ENCODE measurements at regions not wholly inside any gene's neighbourhood (a gene's known extent, or its start where the extent isn't known, plus 50 kb on each side); places are given as distances from the start of the nearest gene placed in this dataset.

- H3K79me2 ChIP-seq (ENCODE audit: low read length): no peaks in the 10 kb centered on the region
- DNase-seq: no peak
- no peak overlapping the region for H2AFZ ChIP-seq (ENCODE audit: low read length)
- H3K4me2 ChIP-seq (ENCODE audit: low read depth, low read length): no peak overlapping the region
- H4K20me1 ChIP-seq (ENCODE audit: insufficient read depth, low read length): no peaks in the 10 kb centered on the region
- H3K27ac ChIP-seq (ENCODE audit: low read length): no peak overlapping the region
- H3K4me1 ChIP-seq (ENCODE audit: low read length): peaks cover 27% of the 10 kb centered on the region; the same call in 1 of the 2 replicates
- peaks cover 14% of the 10 kb centered on the region for H3F3A ChIP-seq (ENCODE audit: insufficient read depth, low read length)
- H3K9me2 ChIP-seq (replicated peaks; ENCODE audit: insufficient read depth, low read length): no peaks in the 10 kb centered on the region
- H3K9me3 ChIP-seq (replicated peaks; ENCODE audit: insufficient read depth, low read length): no peaks in the 10 kb centered on the region
- H3K4me3 ChIP-seq (ENCODE audit: low read length): no peak overlapping the region
- no peaks in the 10 kb centered on the region for H3K27me3 ChIP-seq (replicated peaks; ENCODE audit: insufficient read depth, low read length)
- TF ChIP-seq CTCF (IDR thresholded peaks at IDR 0.05; ENCODE audit: low read length) (no peak), EZH2 (optimal IDR thresholded peaks at IDR 0.05; ENCODE audit: low read depth, low read length) (no peak), EZH2phosphoT487 (IDR thresholded peaks at IDR 0.05; ENCODE audit: low read length) (no peak)
- H3K9ac ChIP-seq (ENCODE audit: low read length): no peak overlapping the region
- no peaks in the 10 kb centered on the region for H3K36me3 ChIP-seq (replicated peaks; ENCODE audit: insufficient read depth, low read length)
These were observed 111.9 kb upstream of the KIT start for GRCh38 chr4:54545663-54546424.

DNA sequence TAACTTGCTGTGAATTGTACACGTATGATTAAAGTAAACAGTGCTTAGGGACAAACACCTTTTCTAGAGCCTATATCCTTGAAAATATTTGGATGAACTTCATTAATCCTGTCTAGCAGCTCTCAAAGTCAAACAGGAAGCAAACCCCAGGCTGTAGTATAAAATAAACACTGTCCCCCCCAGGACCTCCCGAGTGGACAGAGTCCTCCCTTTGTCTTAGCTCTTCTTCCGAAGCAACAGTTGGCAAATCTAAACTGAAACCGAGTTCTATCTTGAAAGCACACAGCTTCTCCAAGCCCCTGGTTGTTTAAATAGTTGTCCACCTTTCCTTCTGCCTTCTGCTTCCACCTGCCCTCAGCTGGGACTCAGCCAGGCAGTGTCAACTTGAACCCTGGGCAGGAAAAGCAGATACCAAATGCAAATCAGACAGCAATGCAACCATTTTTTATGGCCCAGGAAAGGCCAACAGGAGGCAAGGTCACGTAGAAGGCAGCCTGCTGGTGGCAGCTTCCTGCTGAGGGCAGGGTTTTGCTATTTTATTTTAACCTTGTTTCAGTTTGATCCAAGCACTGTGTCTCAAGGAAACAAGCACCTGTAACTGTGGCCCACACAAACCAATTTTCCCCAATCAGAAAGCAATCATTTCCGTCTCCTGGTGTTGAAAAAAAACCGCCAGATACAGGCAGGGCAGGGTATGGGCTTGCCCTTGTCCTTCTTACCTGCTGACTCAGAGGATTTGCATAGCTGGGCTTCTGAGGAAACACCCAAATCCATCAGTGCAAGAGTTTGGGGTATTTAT, 110.3 kb upstream of the KIT start:
- Histone ChIP-seq H3K4me2 (ENCODE audit: low read depth, low read length) (peak overlapping the region; percentile 94), H3K36me3 (replicated peaks; ENCODE audit: insufficient read depth, low read length) (no peaks in the 10 kb centered on the region), H3F3A (ENCODE audit: insufficient read depth, low read length) (peaks cover 14% of the 10 kb centered on the region), H3K4me3 (ENCODE audit: low read length) (peak overlapping the region; percentile 61), H3K79me2 (ENCODE audit: low read length) (no peaks in the 10 kb centered on the region), H3K4me1 (ENCODE audit: low read length) (peaks cover 27% of the 10 kb centered on the region; the same call in 1 of the 2 replicates), H3K27ac (ENCODE audit: low read length) (peak overlapping the region; percentile 59; the same call in 1 of the 2 replicates), H4K20me1 (ENCODE audit: insufficient read depth, low read length) (no peaks in the 10 kb centered on the region), H3K9me2 (replicated peaks; ENCODE audit: insufficient read depth, low read length) (no peaks in the 10 kb centered on the region), H3K9me3 (replicated peaks; ENCODE audit: insufficient read depth, low read length) (no peaks in the 10 kb centered on the region), H2AFZ (ENCODE audit: low read length) (peak overlapping the region; percentile 68), H3K9ac (ENCODE audit: low read length) (peak overlapping the region; percentile 40; the same call in 1 of the 2 replicates), H3K27me3 (replicated peaks; ENCODE audit: insufficient read depth, low read length) (no peaks in the 10 kb centered on the region)
- TF ChIP-seq CTCF (IDR thresholded peaks at IDR 0.05; ENCODE audit: low read length): no peak
- TF ChIP-seq EZH2 (optimal IDR thresholded peaks at IDR 0.05; ENCODE audit: low read depth, low read length): no peak
- TF ChIP-seq EZH2phosphoT487 (IDR thresholded peaks at IDR 0.05; ENCODE audit: low read length): no peak
- peak; percentile 75 for DNase-seq

GRCh38 chr4:54548098-54548620, 109.6 kb upstream of the KIT start:
- peak overlapping the region; percentile 94 for H3K4me2 ChIP-seq (ENCODE audit: low read depth, low read length)

More at GRCh38 chr4:54548098-54548620, 109.6 kb upstream of the KIT start:
- no peak for TF ChIP-seq EZH2 (optimal IDR thresholded peaks at IDR 0.05; ENCODE audit: low read depth, low read length)
- no peak for TF ChIP-seq CTCF (IDR thresholded peaks at IDR 0.05; ENCODE audit: low read length)
- no peak for TF ChIP-seq EZH2phosphoT487 (IDR thresholded peaks at IDR 0.05; ENCODE audit: low read length)
- H3K9me3 ChIP-seq (replicated peaks; ENCODE audit: insufficient read depth, low read length): no peaks in the 10 kb centered on the region
- H3K9ac ChIP-seq (ENCODE audit: low read length): peak overlapping the region; percentile 40; the same call in 1 of the 2 replicates
- peak overlapping the region; percentile 68 for H2AFZ ChIP-seq (ENCODE audit: low read length)
- no peaks in the 10 kb centered on the region for H3K79me2 ChIP-seq (ENCODE audit: low read length)
- peaks cover 14% of the 10 kb centered on the region for H3F3A ChIP-seq (ENCODE audit: insufficient read depth, low read length)
- H3K36me3 ChIP-seq (replicated peaks; ENCODE audit: insufficient read depth, low read length): no peaks in the 10 kb centered on the region
- no peaks in the 10 kb centered on the region for H3K9me2 ChIP-seq (replicated peaks; ENCODE audit: insufficient read depth, low read length)
- H3K27ac ChIP-seq (ENCODE audit: low read length): peak overlapping the region; percentile 59; the same call in 1 of the 2 replicates
- H4K20me1 ChIP-seq (ENCODE audit: insufficient read depth, low read length): no peaks in the 10 kb centered on the region
- H3K27me3 ChIP-seq (replicated peaks; ENCODE audit: insufficient read depth, low read length): no peaks in the 10 kb centered on the region
- H3K4me3 ChIP-seq (ENCODE audit: low read length): peak overlapping the region; percentile 61
- peaks cover 27% of the 10 kb centered on the region; the same call in 1 of the 2 replicates for H3K4me1 ChIP-seq (ENCODE audit: low read length)
- no peak for DNase-seq
